HG03064 (cell line): ENCODE measurements at regions not wholly inside any gene's neighbourhood (a gene's known extent, or its start where the extent isn't known, plus 50 kb on each side); places are given as distances from the start of the nearest gene placed in this dataset.
"Not testable (repeated sequence)": the region's sequence is repeated elsewhere in the genome, so short reads cannot be mapped to it uniquely, and the experiment has no call there.

Experiments
- ATAC-seq: cut with Tn5 transposase; IDR thresholded peaks from one replicate; pipeline ENCODE4 v1.9.1; 2021; ENCODE audit warnings: low read depth; ENCODE audit not compliant: unreplicated experiment

- ATAC-seq, result no peak
Observed at GRCh38 chr2:150120326-150120955, 367.0 kb downstream of the RND3 start.

GRCh38 chr2:150119819-150120218 lies 367.6 kb downstream of the RND3 start:
- ATAC-seq, result no peak

DNA sequence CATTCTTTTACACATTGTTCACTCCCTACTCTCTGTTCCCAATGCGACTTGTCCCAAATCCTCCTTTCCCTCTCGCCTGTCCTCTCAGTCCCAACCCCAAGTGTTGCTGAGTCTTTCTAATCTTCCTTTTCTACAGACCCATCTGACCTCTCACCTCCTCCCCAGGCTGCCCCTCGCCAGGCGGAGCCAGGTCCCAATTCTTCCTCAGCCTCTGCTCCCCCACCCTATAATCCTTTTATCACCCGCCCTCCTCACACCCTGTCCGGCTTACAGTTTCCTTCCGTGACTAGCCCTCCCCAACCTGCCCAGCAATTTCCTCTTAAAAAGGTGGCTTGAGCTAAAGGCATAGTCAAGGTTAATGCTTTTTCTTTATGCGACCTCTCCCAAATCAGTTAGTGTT lies 373.4 kb downstream of the RND3 start:
- ATAC-seq, result not testable (repeated sequence)

GRCh38 chr2:150110548-150110947 lies 376.9 kb downstream of the RND3 start:
- no peak for ATAC-seq

DNA sequence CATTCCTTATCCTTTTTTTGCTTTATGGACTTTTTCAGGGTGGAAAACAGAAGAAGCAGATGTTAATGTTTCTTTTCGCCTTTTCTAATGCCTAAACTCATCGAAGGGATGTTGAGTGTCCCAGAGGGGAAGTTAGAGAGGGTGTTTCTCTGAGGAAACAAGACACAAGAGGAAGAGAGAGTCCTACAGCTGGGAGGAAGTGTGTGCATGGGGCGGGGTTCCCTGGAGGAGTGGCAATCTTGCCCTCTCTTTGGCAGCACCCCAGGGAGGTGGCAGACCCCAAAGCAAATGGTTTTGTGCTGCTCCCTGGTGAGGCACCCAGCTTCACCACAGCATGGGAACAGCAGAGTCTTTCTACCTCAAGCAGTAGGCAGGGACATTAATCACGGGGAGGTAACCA lies 377.6 kb downstream of the RND3 start:
- no peak for ATAC-seq

DNA sequence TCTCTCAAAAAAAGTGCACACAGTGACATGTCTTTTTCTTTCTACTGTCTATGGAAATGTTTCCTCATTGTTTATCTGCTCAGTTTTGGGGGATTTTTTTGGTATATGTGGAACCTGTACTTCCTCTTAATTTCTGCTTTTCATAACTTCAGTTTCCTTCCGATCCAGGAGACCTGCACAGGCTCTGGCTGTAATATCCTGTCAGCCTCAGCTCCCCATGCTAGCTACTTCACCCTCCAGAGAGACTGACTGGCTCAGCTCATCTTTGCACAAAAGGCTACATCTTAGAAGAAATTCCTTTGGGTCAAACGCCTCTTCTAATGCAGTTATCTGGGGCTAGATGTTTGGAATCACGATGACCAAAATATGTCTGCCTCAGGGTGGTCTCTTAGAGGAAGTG lies 378.4 kb downstream of the RND3 start:
- no peak for ATAC-seq

- ATAC-seq, result no peak
Observed at GRCh38 chr2:150107816-150108215, 379.7 kb downstream of the RND3 start.

DNA sequence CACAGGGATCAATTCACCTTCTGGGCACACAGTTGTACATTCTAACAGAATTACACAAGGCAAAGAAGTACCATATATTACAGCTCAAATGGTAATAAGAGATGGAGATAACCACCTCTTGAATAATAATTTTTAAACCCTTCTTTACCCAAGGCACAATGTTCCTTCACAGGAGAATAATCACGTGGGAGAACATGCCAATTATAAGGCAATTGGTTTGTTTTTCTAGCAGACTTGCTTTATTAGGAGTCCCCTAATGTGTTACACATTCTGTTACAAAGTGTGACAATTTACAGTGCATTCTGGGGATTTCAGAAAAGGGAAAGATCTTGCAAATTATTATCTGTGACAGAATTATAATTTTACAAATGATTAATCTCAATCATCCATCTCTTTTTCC lies 380.3 kb downstream of the RND3 start:
- no peak for ATAC-seq

- no peak for ATAC-seq
Observed at GRCh38 chr2:150101947-150102346, 385.5 kb downstream of the RND3 start.

- ATAC-seq, result no peak
Observed at GRCh38 chr2:150100834-150101233, 386.6 kb downstream of the RND3 start.

- no peak for ATAC-seq
Observed at GRCh38 chr2:150100336-150100735, 387.1 kb downstream of the RND3 start.

GRCh38 chr2:150099805-150100204 lies 387.7 kb downstream of the RND3 start:
- ATAC-seq, result no peak

GRCh38 chr2:150097901-150098531 lies 389.5 kb downstream of the RND3 start:
- no peak for ATAC-seq

GRCh38 chr2:150097402-150097801 lies 390.1 kb downstream of the RND3 start:
- ATAC-seq, result no peak

DNA sequence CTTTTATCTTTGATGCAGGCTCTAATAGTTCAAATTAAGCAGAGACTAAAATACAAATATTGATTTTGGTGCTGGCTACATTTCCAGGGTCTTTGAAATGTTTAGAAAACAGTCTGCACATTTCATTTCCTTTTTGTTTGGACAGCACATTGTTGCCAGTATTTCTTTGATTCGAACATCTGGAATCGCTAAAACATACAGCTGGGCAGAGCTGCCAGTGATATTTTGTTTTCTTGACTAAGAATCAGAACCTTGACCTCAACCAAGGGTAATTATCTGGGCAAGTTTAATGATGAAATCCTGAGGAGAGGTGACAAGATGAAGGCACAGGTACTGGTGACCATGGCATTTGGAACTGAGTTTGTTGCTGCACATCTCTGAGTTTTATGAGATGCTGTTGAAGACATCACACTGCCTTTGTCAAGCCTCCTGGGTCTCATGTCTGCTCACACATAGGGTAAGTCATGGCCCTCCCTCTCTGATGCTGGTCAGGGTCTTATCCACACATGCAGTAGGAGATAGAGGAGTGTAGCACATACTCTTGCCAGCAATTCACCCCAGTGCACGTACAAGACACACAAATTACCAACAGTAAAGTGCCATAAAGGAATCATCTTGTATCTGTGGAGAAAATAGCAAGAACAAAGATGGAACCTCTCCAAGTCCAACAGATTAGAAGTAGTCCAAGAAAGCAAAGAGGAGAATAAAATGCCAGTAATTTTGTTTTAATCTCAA lies 391.9 kb downstream of the RND3 start:
- no peak for ATAC-seq

DNA sequence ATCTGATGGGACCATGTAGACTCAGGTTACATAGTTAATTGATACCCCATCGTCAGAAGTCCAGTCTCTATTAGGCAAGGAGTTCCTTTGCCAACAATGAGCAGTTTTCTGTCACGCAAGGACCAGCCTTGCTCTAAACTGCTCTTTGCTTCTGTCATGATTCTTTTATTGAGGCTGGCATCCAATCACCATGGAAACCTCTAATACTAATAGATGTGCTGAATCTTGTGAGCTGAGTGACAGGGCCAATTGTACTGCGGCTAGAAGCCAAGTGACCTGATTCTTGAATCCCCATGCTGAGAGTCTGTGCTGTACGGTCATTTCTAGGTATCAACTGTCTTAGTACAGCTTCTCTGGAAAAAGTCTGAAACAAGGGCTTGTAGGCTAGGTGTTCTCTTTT lies 395.6 kb downstream of the RND3 start:
- ATAC-seq, result no peak

- no peak for ATAC-seq
Observed at GRCh38 chr2:150090031-150090430, 397.4 kb downstream of the RND3 start.

DNA sequence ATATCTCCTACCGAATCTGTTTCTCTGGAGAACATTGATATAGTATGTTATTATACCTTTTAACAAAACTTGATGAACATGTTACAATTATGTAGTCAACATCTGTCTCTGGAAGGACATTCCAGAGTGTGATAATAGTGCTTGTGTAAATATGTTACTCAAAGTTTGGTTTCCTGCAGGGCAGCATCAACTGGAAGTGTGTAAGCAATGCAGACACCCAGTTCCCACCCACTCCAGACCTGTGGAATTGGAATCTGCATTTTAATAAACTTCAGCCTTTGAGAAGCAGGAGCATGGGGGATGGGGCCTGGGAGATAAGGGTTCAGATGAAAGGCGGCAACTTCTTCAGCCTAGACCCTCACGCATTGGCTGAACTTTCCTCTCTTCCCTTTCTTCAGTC lies 398.9 kb downstream of the RND3 start:
- no peak for ATAC-seq

GRCh38 chr2:150085478-150085877 lies 402.0 kb downstream of the RND3 start:
- ATAC-seq, result no peak

- ATAC-seq, result no peak
Observed at GRCh38 chr2:150081775-150082481, 405.5 kb downstream of the RND3 start.

DNA sequence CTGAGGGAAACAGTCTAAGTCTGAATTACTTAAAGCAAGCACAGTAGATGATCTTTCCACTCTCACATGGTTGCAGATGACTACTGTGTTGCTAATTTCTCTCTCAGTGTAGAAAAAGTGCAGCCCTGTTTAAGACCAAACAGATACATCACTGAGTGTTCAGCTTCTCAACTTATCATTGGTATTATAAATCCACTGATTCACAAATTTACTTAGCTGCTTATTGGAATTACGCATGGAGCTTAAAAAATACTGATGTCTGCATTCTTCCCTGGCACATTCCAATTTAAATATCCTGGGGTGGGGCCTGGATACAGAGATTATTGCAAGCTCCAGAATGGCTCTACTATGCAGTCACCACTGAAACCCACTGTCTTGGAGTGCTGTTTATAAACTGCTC lies 411.2 kb downstream of the RND3 start:
- no peak for ATAC-seq
